ENCODE measurements at regions not wholly inside any gene's neighbourhood (a gene's known extent, or its start where the extent isn't known, plus 50 kb on each side); places are given as distances from the start of the nearest gene placed in this dataset.
"Not testable (repeated sequence)": the region's sequence is repeated elsewhere in the genome, so short reads cannot be mapped to it uniquely, and the experiment has no call there.

DNA sequence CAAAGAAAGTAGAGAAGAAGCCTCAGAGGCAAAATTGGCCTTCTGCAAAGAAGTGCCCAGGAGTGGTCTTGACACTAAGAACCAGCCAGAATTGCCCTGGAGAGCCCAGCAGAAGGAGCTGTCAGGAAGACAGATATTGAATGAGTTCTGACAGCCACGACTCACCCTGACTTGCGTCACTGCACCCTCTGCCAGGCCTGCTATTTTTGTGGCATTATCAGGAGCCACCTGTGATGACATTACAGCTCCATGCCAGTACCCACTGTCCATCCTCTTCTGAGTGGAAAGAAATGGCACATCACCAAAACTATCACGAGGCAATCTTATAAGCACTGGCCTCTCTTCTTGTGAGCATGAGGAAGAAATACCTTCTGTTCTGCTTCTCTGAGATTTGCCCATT is 67.7 kb downstream of the SMIM20 start:
- DNase-seq = no peak

DNA sequence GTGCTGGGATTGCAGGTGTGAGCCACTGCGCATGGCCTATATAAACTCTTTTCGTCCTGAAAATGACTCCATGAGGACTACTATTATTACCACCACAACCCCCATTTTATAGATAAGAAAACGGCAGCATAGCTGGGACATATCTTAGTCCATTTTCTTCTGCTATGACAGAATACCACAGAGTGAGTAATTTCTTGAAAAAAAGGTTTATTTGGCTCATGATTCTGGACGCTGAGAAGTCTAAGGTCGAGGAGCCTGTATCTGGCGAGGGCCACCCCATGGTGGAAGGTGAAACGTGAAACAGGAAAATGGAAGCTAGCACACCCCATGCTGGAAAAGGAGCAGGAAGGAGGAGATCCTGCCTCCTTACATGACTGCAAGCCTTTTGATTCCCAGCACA is 68.9 kb downstream of the SMIM20 start:
- DNase-seq = no peak

DNA sequence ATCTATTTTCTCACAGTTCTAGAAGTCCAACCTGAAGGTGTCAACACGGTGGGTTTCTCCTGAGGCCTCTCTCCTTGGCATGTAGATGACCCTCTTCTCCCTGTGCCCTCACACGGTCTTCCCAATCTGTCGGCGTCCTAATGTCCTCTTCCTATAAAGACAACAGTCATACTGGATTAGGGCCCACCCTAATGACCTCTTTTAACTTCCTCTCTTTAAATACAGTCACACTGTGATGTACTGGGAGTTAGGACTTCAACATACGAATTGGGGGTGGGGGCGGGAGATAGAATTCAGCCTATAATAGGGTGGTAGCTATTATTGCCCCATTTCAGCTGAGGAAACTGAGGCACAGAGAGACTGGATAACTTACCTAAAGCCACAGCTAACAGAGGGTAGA is 70.2 kb downstream of the SMIM20 start:
- DNase-seq = no peak

DNA sequence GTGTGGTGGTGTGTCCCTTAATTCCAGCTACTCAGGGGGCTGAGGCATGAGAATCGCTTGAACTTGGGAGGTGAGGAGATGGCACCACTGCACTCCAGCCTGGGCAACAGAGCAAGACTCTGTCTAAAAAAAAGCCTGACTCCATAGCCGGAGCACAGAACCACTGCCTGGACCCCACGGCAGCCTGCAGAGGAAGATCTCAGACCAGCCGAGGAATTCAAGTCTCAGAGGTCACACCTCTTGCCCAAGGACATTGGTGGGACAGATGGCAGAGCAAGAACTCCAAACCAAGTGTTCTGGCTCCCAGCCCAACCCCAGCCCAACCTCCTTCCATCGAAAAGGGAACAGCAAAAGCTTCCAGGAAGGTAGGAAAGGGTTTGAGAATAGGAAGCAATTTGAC is 70.8 kb downstream of the SMIM20 start:
- no peak for DNase-seq

DNA sequence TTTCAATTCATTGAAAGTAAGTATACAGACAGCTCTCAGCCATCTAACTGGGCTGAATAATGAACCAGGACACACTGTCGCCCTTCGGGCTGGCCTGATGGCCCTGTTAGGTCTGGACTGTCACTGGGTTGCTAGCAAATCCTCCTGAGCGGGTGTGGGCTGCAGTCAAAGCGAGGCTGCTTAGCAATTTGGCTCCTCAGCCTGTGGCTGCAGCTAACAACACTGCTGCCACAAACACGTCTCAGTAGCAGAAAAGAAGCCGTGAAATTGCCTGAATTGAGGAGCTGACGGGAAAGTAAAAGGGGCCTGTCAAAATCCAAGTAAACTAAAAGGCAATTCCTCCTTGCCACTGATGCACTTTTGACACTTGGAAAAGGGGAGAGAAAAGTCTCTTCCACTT is 72.8 kb downstream of the SMIM20 start:
- DNase-seq = no peak

DNA sequence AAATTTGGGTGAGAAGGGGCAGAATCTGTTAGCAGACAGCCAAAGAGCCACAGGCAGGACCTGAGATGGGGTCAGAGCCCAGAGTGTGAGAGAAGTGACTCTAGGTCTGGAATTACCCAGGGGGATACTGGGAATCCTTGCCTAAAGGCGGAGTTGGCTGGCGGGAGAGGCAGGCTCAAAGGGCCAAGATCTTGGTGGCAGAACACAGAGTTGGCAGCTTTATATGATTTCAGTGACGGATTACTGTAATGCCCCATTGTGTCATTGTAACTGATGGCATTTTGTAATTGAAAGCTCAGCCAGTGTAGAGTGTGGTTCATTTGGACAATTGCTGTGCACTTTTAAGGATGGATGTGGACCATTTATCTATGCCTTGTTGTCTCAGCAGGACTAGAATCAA is 77.3 kb downstream of the SMIM20 start:
- DNase-seq = no peak

DNA sequence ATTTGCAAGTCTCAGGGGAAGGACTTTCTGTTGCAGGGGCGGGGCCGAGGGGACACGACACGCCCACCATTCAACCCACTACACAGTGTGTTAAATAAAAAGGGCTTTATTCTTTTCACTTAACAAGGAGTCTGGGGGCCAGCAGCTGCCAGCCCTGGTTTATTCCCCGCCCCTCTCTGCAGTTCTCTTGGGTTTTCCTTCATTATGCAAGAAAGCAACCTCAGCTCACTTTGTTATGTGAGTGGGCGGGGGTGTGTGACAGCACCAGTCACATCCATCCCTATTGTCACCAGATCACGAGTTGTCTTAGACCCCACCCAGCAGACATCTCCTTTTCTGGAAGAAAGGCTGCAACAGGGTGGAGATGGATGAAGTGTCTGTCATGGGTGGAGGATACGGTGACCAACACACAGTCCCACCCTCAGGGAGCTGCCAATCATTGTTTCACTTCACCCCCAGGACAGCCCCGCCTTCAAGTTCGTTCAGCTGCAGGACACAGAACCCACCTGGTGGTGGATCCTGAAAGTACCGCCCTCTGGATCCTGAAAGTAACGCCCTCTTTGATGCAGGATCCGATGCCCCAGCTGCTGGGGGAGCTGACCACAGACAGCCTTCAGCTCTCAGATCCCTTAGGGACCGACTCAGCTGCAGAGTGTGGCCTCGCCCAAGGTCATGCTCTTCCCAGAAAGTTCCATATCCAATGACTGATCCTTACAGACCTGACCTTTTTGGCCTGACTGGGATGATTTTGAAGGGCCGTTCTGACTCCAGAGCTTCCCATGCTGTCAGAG is 79.6 kb downstream of the SMIM20 start:
- DNase-seq = peak; percentile 38

DNA sequence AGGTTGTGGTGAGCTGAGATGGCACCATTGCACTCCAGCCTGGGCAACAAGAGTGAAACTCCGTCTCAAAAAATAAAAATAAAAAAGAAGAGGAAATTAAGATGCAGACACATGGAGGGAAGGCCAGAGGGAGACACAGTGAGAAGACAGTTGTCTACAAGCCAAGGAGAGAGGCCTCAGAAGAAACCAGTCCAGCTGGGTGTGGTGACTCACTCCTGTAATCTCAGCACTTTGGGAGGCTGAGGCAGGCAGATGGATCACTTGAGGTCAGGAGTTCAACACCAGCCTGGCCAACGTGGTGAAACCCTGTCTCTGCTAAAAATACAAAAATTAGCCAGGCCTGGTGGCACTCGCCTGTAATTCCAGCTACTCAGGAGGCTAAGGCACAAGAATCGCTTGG is 80.6 kb downstream of the SMIM20 start:
- DNase-seq = not testable (repeated sequence)

DNA sequence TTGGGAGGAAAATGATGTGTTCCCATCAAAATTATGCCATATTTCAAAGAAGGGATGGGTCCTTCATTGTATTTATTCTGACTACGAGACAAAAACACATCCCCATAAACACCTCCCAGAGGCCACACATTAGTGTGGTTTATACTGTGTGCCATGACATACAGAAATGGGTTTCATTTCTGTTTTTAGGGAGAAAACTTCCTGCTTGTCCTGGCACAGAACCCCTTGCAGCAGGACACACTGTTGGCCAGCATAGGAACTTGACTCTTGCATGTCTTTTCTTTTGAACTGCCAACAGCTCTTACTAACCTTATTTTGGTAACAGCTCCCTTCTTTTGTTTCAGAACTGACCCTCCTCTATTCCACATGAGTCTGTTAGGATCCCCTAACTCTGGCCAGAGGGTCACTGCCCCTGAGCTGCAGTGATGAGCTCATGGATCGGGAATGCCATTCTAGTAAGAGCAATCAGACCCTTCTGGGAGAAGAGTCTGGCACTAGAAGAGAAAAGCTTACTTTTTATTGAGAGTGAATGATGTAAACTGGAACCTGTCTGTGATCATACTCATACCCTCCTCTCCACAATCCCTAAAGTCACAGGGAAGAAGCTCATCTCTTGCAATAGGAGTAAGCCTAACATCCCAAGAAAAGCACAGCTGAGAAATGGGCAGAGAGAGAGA is 86.4 kb downstream of the SMIM20 start:
- DNase-seq = no peak

DNA sequence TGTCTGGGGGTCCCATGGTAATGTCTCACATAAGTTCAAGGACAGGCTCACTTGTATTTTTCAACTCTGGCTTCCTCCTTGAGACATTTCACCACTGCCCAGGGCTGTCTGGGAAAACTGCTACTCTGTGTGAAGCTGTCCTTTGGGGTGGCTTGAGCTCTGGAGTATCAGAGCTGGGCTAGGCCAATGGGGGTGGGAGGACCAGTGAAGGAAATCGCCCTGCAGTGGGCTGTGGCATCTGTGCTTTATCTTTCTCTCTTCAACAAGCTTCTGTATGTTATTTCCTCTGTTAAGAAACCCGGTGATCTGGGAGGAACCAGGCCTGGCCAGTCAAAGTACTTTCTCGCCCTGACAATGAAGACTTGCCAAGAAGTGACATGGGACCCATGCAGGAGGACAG is 87.4 kb downstream of the SMIM20 start:
- no peak for DNase-seq

DNA sequence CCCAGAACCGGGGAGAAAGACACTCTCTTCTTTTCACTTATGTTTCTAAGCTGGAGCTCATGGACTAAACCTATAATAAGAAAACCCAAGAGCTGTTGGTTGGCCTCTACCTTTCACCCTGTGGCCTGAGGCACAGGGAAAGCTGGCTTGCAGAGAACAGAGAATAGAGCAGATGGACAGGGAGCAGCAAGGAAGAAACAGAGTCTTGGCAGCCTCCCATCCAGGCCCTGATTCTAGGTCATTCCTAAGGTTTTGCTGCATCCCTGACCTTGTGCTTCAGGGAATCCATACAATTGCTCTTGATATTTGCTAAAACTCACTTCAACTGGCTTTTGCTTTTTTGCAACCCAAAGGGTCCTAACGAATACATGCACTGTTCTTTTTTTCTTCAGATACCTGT is 87.8 kb downstream of the SMIM20 start:
- DNase-seq = no peak

DNA sequence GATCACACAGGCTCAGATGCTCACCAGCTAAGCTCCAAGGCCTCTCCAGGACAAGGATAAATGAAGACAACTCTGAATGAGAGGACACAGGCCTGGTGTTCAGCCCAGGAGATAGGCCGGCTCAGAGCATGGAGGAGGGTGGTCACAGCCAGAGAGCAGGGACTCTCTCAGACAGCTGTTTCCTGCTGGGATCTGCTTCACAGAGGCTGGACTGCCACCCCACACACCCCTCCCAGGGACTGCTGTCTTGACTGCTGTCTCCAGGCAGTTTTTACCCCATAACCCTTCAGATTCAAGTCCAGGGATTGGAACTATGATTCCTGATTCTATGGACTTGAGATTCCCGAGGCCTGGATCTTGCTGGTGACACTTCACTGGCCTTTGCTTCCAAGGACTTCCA is 89.0 kb downstream of the SMIM20 start:
- no peak for DNase-seq

DNA sequence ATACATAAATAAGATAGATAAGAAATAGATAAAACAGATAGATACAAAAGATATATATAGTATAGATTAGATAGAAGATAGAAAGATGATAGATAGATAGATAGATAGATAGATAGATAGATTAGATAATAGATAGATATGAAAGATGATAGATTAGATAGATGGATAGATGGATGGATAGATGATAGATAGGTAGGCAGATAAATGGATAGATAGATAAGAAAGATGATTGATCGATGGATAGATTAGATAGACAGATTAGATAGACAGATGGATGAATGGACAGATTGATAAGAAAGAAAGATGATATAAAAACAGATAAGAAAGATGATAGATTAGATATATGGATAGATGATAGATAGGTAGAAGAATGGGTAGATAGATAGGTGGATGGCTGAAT is 90.3 kb downstream of the SMIM20 start:
- no peak for DNase-seq

DNA sequence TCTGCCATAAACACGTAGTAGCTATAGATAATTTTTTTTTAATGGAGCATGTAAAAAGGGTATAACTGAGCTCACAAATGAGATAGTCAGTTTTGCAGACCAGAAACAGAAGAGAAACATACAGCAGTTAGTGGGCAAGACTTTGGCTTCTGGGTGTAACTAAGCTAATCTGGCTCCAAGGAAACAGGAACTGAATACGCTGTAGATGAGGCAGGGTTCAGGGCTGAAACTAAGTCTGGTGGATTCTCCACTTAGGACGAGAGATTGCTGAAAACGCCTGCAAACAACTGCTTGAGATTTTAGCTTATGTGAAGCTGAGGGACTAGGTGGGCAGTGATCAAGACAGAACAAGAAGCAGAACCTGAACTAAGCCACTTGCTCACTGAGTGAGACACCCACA is 91.7 kb downstream of the SMIM20 start:
- DNase-seq = no peak

DNA sequence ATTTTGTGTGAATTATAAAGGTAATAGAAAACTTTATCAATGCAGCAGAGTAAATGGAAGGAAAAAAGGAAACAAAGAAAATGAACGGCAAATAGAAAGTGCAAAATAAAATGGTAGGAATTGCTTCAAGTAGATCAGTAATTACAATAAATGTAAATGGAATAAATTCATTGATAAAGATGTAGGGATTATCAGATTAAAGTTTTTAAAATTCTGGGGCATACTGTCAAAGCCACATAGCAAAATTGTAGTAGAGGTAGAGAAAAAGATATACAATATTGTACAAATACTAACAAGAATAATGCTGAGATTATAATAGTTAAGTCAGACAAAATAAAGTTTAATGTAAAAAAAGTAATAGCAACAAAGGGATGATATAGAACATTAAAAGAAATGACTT is 94.7 kb downstream of the SMIM20 start:
- no peak for DNase-seq

DNA sequence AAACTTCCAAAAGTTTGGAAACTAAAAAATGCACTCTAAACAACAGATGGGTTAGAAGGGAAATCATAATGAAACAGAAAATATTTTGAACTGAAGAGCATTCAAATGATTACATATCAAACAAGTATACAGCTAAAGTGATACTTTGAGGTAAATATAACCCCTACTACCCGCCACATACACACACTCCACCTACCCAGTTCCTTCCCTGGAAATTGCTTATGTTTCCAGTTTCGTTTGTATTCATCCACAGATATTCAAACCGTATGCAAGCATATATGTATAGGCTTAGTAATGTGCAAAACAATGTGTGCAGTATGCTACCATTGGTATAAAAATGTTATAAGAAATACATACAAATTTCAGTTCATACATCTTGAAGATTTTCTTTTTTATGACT is 95.5 kb downstream of the SMIM20 start:
- no peak for DNase-seq

DNA sequence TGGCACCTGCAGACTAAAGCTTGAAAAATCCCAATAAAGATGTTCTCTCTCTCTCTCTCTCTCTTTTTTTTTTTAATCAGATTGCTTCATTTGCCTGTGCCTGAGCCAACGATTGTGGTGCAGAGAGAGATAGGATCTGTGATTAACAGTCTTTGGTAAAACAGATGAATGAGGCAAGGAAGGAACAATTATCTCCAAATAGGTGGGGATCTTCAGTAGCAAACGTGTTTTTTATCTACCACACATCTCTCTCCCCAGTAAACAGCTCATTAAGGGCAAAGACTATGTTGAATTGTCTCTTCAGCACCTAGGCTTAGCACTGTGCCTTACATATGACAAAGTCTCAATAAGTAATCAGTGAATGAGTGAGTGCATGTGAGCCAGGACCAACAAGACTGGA is 96.3 kb downstream of the SMIM20 start:
- DNase-seq = no peak

DNA sequence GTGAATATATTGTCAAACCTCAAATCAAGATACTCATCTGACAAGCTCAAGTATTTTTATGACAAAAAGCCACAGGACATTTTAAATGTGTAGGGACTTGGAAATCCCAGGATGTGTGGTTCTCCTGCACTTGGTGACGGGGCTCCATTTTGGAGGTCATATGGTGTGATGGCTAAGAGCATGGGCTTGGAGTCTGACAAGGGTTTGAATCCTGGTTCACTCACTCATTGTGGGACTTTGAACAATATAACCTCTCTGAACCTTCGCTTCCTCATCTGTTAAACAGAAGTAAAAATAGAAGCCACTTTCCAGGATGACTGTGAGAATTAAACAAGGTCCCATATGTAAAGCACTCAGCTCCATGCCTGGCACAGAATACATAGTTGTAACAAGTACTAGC is 99.6 kb downstream of the SMIM20 start:
- no peak for DNase-seq

DNA sequence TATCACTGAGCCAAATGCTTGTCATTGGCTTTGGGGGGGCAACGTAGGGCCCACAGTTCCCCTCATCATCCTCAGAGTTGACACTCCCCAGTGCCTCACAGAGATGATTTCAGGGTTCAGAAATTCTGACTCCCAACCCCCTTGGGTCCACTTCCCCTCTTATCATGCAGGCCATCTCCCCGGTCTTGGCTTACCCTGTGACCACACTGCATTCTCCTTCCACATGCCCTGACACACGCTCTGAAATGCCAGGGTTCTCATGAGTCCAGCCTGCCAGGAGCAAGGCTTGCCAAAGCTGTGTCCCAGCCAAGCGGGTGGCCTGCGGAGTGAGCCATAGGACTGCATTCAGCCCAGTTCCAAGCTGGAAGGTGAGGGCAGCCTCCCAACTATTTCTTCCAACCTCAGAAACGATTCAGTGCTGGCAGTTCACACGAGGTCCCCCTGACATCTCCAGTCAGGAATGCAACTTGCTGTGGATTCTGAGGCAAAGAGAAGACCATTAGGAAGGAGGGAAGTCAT is 101.2 kb downstream of the SMIM20 start:
- DNase-seq = peak; percentile 80

DNA sequence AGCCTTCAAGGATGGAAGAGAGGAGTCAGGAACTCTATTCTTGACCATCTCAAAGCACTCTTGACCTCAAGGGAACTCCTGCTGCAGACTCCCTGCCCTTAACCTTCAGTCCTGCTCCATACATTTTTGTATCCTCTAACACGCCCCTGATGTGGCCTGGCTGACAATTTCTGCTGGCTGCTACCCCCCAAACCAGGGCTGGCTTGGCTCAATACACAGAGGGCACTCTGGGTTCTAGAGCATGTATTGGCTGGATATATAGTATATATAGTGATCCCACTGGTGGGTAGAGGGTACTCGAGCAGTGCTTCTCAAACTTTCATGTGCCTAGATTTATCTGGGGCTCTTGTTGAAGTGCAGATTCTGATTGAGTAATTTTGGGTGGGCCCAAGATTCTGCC is 101.9 kb downstream of the SMIM20 start:
- DNase-seq = no peak

DNA sequence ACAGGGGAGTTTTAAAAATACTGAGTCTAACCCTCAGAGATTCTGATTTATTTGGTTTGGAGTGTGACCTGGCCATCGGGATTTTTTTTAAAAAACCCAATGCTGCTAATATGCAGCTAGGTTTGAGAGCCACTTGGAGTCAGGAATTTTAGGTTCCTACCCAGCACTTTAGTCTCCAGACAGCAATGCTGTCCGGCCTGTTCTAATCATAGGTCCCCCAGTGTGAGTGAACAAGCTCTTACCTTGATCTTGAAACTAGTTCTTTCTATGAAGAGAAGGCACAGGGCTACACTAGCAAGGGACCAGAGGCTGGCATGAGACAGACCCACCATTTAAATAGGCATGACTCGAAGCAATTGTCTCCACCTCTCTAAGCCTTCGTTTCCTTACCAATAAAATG is 103.5 kb downstream of the SMIM20 start:
- no peak for DNase-seq

DNA sequence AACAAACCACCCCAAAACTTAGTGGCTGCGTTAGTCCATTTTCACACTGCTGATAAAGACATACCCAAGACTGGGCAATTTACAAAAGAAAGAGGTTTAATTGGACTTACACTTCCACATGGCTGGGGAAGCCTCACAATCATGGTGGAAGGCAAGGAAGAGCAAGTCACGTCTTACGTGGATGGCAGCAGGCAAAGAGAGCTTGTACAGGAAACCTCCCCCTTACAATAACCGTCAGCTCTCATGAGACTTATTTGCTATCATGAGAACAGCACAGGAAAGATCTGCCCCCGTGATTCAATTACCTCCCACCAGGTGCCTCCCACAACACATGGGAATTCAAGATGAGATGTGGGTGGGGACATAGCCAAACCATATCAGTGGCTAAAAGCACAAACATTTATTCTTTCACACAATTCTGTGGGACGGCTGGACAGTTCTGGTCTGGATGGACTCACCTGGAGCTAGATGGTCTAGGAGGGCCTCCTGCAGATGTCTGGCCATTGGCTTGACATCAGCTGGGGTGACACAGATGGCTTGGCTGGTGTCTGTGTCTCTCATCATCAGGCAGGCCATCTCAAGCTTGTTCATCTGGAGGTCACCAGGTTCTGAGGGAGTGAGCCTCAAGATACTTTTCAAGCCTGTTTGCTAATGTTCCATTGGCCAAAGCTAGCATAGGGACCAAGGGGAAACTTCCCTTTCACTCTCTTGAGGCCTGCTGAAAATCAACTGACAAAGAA is 104.1 kb downstream of the SMIM20 start:
- not testable (repeated sequence) for DNase-seq

DNA sequence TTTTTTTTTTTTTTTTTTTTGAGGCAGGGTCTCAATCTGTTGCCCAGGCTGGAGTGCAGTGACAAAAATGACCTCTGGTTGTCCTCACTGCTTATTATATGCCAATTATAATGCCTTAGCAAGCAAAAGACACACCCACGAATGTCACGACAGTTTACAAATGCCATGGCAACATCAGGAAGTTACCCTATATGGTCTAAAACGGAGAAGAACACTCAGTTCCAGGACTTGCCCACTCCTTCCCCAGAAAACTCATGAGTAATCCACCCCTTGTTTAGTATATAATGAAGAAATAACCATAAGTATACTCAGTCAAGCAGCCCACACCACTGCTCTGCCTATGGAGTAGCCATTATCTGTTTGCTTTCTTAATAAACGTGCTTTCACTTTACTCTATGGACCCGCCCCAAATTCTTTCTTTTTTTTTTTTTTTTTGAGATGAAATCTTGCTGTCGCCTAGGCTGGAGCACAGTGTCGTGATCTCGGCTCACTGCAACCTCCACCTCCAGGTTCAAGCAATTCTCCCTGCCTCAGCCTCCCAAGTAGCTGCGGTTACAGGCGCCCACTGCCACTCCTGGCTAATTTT is 106.2 kb downstream of the SMIM20 start:
- DNase-seq = no peak

All from right hindlimb (tissue), 1 donor.